ENCODE measurements at regions not wholly inside any gene's neighbourhood (a gene's known extent, or its start where the extent isn't known, plus 50 kb on each side); places are given as distances from the start of the nearest gene placed in this dataset.

- Mint-ChIP-seq H3K36me3 (ENCODE audit: low read depth) (peaks cover 18% of the 10 kb centered on the region), H3K9me3 (peaks cover 4% of the 10 kb centered on the region), H3K27ac (no peak overlapping the region), H3K27me3 (no peaks in the 10 kb centered on the region), H3K4me1 (peaks cover 47% of the 10 kb centered on the region), H3K4me3 (no peak overlapping the region)
- TF ChIP-seq CTCF (IDR thresholded peaks at IDR 0.05), result no peak
- intact Hi-C loops (cut with micrococcal nuclease), result no loop called here
- ATAC-seq (ENCODE audit: low read depth), result no peak
- no peak for DNase-seq
- CTCF ChIA-PET, result no interaction called here
- POLR2A ChIA-PET, result no interaction called here
Observed at GRCh38 chr13:73962284-73962683, 171.9 kb downstream of the KLF12 start.

- H3K27ac Mint-ChIP-seq, result no peak overlapping the region
- intact Hi-C loops (cut with micrococcal nuclease), result no loop called here
- peaks cover 47% of the 10 kb centered on the region for H3K4me1 Mint-ChIP-seq
- no peak for TF ChIP-seq CTCF (IDR thresholded peaks at IDR 0.05)
- ChIA-PET CTCF (no interaction called here), POLR2A (no interaction called here)
- DNase-seq, result no peak
- H3K4me3 Mint-ChIP-seq, result no peak overlapping the region
- no peaks in the 10 kb centered on the region for H3K27me3 Mint-ChIP-seq
- no peak for ATAC-seq (ENCODE audit: low read depth)
- H3K9me3 Mint-ChIP-seq, result peaks cover 4% of the 10 kb centered on the region
- H3K36me3 Mint-ChIP-seq (ENCODE audit: low read depth), result peaks cover 18% of the 10 kb centered on the region
Observed at GRCh38 chr13:73961181-73961580, 173.0 kb downstream of the KLF12 start.

GRCh38 chr13:73960474-73960873, 173.7 kb downstream of the KLF12 start:
- POLR2A ChIA-PET, result no interaction called here

GRCh38 chr13:73958657-73959397, 175.4 kb downstream of the KLF12 start:
- POLR2A ChIA-PET, result interaction anchor here (0.7 kb wide), 1 partner anchor 104 kb away, joined by 4 read pairs; no protein-coding TSS in a partner anchor
- H3K27ac Mint-ChIP-seq, result no peak overlapping the region
- CTCF ChIA-PET, result no interaction called here

More at GRCh38 chr13:73960474-73960873, 173.7 kb downstream of the KLF12 start:
- H3K4me3 Mint-ChIP-seq, result no peak overlapping the region
- ATAC-seq (ENCODE audit: low read depth) (no peak), DNase-seq (no peak)
- TF ChIP-seq CTCF (IDR thresholded peaks at IDR 0.05), result no peak
- CTCF ChIA-PET, result no interaction called here
- peaks cover 50% of the 10 kb centered on the region for H3K4me1 Mint-ChIP-seq
- intact Hi-C loops (cut with micrococcal nuclease), result no loop called here
- H3K36me3 Mint-ChIP-seq (ENCODE audit: low read depth), result peaks cover 18% of the 10 kb centered on the region
- no peak overlapping the region for H3K27ac Mint-ChIP-seq
- peaks cover 4% of the 10 kb centered on the region for H3K9me3 Mint-ChIP-seq
- H3K27me3 Mint-ChIP-seq, result no peaks in the 10 kb centered on the region

GRCh38 chr13:73957889-73958288, 176.3 kb downstream of the KLF12 start:
- CTCF ChIA-PET, result no interaction called here
- H3K4me3 Mint-ChIP-seq, result peak overlapping the region; percentile 0

More at GRCh38 chr13:73958657-73959397, 175.4 kb downstream of the KLF12 start:
- Mint-ChIP-seq H3K4me3 (no peak overlapping the region), H3K36me3 (ENCODE audit: low read depth) (peaks cover 12% of the 10 kb centered on the region), H3K27me3 (no peaks in the 10 kb centered on the region), H3K9me3 (peaks cover 4% of the 10 kb centered on the region), H3K4me1 (peaks cover 54% of the 10 kb centered on the region)
- intact Hi-C loops (cut with micrococcal nuclease), result no loop called here
- no peak for TF ChIP-seq CTCF (IDR thresholded peaks at IDR 0.05)
- ATAC-seq (ENCODE audit: low read depth) (no peak), DNase-seq (no peak)

More at GRCh38 chr13:73957889-73958288, 176.3 kb downstream of the KLF12 start:
- ATAC-seq (ENCODE audit: low read depth), result no peak
- DNase-seq, result no peak
- no peak for TF ChIP-seq CTCF (IDR thresholded peaks at IDR 0.05)
- Mint-ChIP-seq H3K36me3 (ENCODE audit: low read depth) (peaks cover 11% of the 10 kb centered on the region), H3K4me1 (peaks cover 55% of the 10 kb centered on the region), H3K9me3 (peaks cover 4% of the 10 kb centered on the region), H3K27me3 (no peaks in the 10 kb centered on the region), H3K27ac (no peak overlapping the region)
- POLR2A ChIA-PET, result no interaction called here
- intact Hi-C loops (cut with micrococcal nuclease), result no loop called here

Measured in activated B cell treated with CpG ODN at 0.5 μM for 24 hours (primary cell).